ENCODE measurements at regions not wholly inside any gene's neighbourhood (a gene's known extent, or its start where the extent isn't known, plus 50 kb on each side); places are given as distances from the start of the nearest gene placed in this dataset.
"Not testable (repeated sequence)": the region's sequence is repeated elsewhere in the genome, so short reads cannot be mapped to it uniquely, and the experiment has no call there.

- 5 to 80% (median 37%) methylated on average over 1 to 8 of the region's 11 CpGs; no CpG with 5 or more reads in 2 of the 10 experiments for WGBS, 10 experiments
- H3K27ac ChIP-seq, result no peak overlapping the region
- no peak overlapping the region for H3K4me3 ChIP-seq
- in situ Hi-C loops (cut with MboI; ENCODE audit: low pct_unique_long_range_greater_than_20kb in 2 of 9, low sequenced_read_pairs in 9 of 9, unreplicated experiment in 9 of 9), result no loop called here
- no peak for ATAC-seq (replicated peaks in 6 of 8)
- peaks cover 0 to 8% of the 10 kb centered on the region in 2 donors for H3K4me1 ChIP-seq (replicated peaks in 1 of 2)
Measured at GRCh38 chr15:77839970-77840905, 207.5 kb upstream of the LINGO1 start.

DNA sequence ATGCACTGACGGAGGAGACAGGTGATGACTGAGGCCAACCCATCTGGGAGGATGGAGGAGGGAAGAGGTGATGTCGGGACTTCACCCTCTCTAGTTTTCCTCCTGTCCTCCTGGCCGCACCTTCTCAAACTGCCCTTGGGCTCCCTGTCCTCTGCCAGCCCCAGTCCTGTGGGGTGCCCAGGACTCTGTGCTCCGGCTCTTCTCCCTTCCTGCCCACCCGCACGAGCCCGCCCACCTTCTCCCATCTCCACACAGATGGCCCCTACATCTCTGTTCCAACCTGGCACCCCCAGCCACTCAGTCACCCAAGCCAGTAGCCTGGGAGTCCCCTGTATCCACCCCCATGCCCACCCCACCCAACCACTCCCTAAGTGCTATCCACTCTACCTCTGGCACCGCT is 206.7 kb upstream of the LINGO1 start:
- in situ Hi-C loops (cut with MboI; ENCODE audit: low pct_unique_long_range_greater_than_20kb in 2 of 9, low sequenced_read_pairs in 9 of 9, unreplicated experiment in 9 of 9), result no loop called here
- H3K27ac ChIP-seq, result no peak overlapping the region
- no peak for ATAC-seq (replicated peaks in 6 of 8)
- 54 to 100% (median 100%) methylated on average over 1 to 2 of the region's 8 CpGs; no CpG with 5 or more reads in 7 of the 10 experiments for whole genome bisulfite sequencing, 10 experiments
- H3K4me1 ChIP-seq (replicated peaks in 1 of 2), result peaks cover 0 to 8% of the 10 kb centered on the region in 2 donors
- H3K4me3 ChIP-seq, result no peak overlapping the region

DNA sequence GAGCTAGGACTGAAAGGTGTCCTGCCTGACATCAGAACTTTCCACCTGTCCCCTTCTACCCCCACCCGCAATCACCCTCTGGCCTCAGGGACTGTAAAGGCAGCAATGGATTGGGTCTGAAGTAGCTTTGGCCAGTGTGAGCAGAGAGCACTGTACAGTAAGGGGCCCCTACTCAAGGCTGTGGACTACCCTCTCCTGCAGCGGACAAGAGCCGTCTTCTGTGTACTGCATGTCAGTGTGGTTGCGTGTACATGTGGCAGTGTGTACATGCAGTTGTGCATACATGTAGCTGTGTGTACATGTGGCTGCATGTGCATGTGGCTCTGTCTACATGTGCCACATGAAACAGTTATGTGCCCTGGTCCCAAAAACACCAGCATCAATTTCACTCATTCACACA is 205.9 kb upstream of the LINGO1 start:
- H3K27ac ChIP-seq, result no peak overlapping the region
- WGBS, 10 experiments, result 92 to 100% methylated on average over 1 to 2 of the region's 4 CpGs; no CpG with 5 or more reads in 8 of the 10 experiments
- no peak for ATAC-seq (replicated peaks in 6 of 8)
- H3K4me1 ChIP-seq (replicated peaks in 1 of 2), result peaks cover 1 to 8% of the 10 kb centered on the region in 2 donors
- in situ Hi-C loops (cut with MboI; ENCODE audit: low pct_unique_long_range_greater_than_20kb in 2 of 9, low sequenced_read_pairs in 9 of 9, unreplicated experiment in 9 of 9), result no loop called here
- H3K4me3 ChIP-seq, result no peak overlapping the region

DNA sequence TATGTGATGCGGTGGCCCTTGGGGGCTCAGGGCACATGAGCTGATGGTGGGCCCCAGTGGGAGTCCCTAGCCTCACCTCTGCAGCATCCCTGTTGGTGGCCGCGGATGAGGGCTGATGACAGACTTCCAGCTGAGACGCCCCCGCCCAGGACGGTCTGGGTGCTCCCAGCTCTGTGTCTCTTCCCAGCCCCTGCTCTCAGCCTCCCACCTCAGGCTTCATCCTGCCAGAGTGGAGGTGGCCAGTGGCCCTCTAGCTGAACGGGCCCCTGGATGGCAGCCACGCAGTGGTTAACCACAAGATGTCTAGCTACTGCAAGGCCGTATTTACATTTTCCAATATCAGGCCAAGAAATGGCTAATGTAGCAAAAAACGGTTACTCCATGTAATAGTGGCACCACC is 205.3 kb upstream of the LINGO1 start:
- Histone ChIP-seq H3K4me1 (replicated peaks in 1 of 2) (peaks cover 3 to 8% of the 10 kb centered on the region in 2 donors), H3K27ac (no peak overlapping the region), H3K4me3 (no peak overlapping the region)
- ATAC-seq (replicated peaks in 6 of 8), result no peak
- in situ Hi-C loops (cut with MboI; ENCODE audit: low pct_unique_long_range_greater_than_20kb in 2 of 9, low sequenced_read_pairs in 9 of 9, unreplicated experiment in 9 of 9), result no loop called here
- 14 to 90% (median 74%) methylated on average over 1 to 5 of the region's 10 CpGs; no CpG with 5 or more reads in 6 of the 10 experiments for WGBS, 10 experiments

DNA sequence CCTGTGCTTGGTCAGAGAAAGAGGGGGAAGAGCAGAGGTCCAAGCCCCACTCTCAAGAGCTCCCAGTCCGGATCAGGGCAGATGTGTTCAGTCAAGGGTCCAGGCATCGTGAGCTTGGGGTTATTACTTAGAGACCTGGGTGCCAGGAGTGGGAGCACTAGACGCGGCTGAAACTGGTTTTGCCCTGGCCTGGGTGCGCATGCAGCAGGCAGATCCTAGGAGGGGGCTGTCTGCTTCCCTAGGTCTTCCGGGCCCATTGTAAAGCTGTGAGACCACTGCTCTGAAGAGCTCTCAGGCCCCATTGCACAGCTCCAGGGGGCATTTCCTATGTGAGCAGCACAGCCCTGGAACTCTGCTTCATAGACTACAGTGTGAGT is 204.9 kb upstream of the LINGO1 start:
- Histone ChIP-seq H3K4me3 (no peak overlapping the region), H3K27ac (no peak overlapping the region), H3K4me1 (replicated peaks in 1 of 2) (peaks cover 4 to 8% of the 10 kb centered on the region in 2 donors)
- WGBS, 10 experiments, result 33 to 100% (median 90%) methylated on average over 1 to 4 of the region's 6 CpGs; no CpG with 5 or more reads in 4 of the 10 experiments
- in situ Hi-C loops (cut with MboI; ENCODE audit: low pct_unique_long_range_greater_than_20kb in 2 of 9, low sequenced_read_pairs in 9 of 9, unreplicated experiment in 9 of 9), result no loop called here
- ATAC-seq (replicated peaks in 6 of 8), result no peak

DNA sequence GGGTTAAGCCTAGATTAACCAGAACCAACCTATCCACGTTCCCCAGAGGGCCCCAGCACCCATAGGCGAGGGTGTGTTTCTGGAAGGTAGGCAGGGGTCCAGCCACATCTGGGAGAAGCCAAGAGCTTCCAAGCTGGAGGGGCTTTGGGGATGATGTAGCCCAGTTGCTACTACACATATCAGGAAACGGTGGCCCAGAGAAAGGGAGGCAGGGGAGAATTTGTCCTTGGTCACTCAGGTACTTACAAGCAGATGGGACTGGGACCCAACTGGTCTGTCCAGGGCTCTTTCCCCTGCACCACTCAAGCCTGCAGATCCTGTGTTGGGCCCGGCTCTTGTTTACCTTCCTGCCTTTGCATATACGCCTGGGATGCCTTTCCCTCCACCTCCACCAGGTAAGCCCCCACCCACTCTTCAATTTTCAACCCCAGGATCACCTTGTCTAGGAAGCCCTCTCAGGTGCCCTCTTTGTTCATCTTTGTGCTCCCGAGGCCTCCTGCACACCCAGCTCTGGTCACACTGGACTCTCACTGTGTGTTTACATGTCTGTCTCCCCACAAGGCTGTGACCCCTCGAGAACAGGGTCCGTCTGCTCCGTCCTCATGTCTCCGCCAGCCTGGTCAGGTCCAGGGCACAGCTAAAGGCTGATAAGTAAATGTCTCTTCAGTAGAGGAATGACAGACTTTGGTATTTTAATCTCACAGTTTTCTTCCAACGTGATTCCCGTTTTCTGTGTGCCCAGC is 204.4 kb upstream of the LINGO1 start:
- WGBS, 10 experiments, result 24 to 100% (median 82%) methylated on average over 1 to 7 of the region's 12 CpGs; no CpG with 5 or more reads in 1 of the 10 experiments
- no peak for ATAC-seq (replicated peaks in 6 of 8)
- H3K4me3 ChIP-seq, result no peak overlapping the region
- in situ Hi-C loops (cut with MboI; ENCODE audit: low pct_unique_long_range_greater_than_20kb in 2 of 9, low sequenced_read_pairs in 9 of 9, unreplicated experiment in 9 of 9), result no loop called here
- peaks cover 10 to 13% of the 10 kb centered on the region in 2 donors for H3K4me1 ChIP-seq (replicated peaks in 1 of 2)
- no peak overlapping the region for H3K27ac ChIP-seq

DNA sequence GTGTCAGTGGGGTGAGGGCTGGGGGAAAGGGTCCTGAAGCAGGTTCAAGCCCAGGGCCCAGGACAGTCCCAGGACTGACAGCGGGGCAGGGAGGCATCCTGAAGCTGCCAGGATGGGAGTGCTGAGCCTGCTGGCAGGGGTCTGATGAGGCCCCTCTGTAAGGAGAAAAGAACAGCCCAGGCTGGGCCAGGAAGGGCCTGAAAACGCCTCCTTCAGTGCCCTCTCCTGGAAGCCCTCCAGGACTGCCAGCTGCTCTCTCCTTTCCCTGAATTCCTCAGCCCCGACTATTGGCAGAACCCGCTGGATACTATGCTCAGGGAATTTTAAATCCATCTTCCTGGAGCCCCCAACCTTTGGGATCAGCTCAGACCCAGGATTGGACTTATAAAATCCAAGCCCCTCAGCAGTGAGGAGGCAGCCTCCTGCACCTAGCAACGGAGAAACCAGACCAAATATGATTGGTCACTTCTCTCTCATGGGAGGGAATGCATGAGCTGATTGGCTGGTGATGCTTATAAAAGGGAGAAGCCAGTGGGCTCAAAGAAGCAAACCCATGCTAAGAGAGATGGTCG is 203.5 kb upstream of the LINGO1 start:
- Histone ChIP-seq H3K4me3 (no peak overlapping the region), H3K27ac (no peak overlapping the region), H3K4me1 (replicated peaks in 1 of 2) (peaks cover 16 to 19% of the 10 kb centered on the region in 2 donors)
- 0 to 36% (median 11%) methylated on average over 1 to 4 of the region's 6 CpGs; no CpG with 5 or more reads in 4 of the 10 experiments for WGBS, 10 experiments
- in situ Hi-C loops (cut with MboI; ENCODE audit: low pct_unique_long_range_greater_than_20kb in 2 of 9, low sequenced_read_pairs in 9 of 9, unreplicated experiment in 9 of 9), result no loop called here
- peak in 6 of 8 experiments; percentile 33 to 97 (median 55) for ATAC-seq (replicated peaks in 6 of 8)

- H3K4me3 ChIP-seq, result no peak overlapping the region
- in situ Hi-C loops (cut with MboI; ENCODE audit: low pct_unique_long_range_greater_than_20kb in 2 of 9, low sequenced_read_pairs in 9 of 9, unreplicated experiment in 9 of 9), result no loop called here
- H3K27ac ChIP-seq, result no peak overlapping the region
- peaks cover 10 to 19% of the 10 kb centered on the region in 2 donors for H3K4me1 ChIP-seq (replicated peaks in 1 of 2)
- no peak for ATAC-seq (replicated peaks in 6 of 8)
- WGBS, 10 experiments, result 17 to 100% (median 70%) methylated on average over 1 to 7 of the region's 7 CpGs; no CpG with 5 or more reads in 3 of the 10 experiments
Measured at GRCh38 chr15:77834276-77834990, 201.7 kb upstream of the LINGO1 start.

GRCh38 chr15:77832874-77833273 is 200.2 kb upstream of the LINGO1 start:
- WGBS, 10 experiments, result 83 to 89% methylated on average over 1 of the region's 2 CpGs; no CpG with 5 or more reads in 8 of the 10 experiments
- Histone ChIP-seq H3K4me3 (no peak overlapping the region), H3K4me1 (replicated peaks in 1 of 2) (peaks cover 10 to 19% of the 10 kb centered on the region in 2 donors), H3K27ac (no peak overlapping the region)
- no peak for ATAC-seq (replicated peaks in 6 of 8)
- in situ Hi-C loops (cut with MboI; ENCODE audit: low pct_unique_long_range_greater_than_20kb in 2 of 9, low sequenced_read_pairs in 9 of 9, unreplicated experiment in 9 of 9), result no loop called here

DNA sequence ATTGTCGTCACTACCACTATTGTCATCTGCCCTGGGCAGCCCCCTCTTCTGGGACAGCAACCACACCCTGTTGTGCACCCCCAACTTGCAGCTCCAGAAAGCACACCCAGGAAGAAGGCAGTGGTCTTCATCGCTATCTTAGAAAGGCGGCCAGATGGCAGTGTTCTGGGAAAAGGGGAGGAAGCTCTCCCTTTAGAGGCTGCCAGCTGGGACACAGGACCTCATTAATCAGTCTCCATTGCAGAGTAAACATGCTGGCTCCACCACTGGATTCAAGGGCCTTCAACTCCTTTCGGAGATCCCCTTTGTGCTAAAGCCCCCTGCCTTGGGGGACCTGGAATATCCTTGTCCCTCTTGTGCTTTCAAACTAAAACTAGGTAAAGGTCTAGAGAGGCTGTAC is 199.3 kb upstream of the LINGO1 start:
- H3K4me3 ChIP-seq, result no peak overlapping the region
- in situ Hi-C loops (cut with MboI; ENCODE audit: low pct_unique_long_range_greater_than_20kb in 2 of 9, low sequenced_read_pairs in 9 of 9, unreplicated experiment in 9 of 9), result no loop called here
- H3K27ac ChIP-seq, result peak overlapping the region in 1 of 2 donors; percentile 51
- ATAC-seq (replicated peaks in 6 of 8), result peak in 5 of 8 experiments; percentile 70 to 77 (median 73)
- peaks cover 10 to 19% of the 10 kb centered on the region in 2 donors for H3K4me1 ChIP-seq (replicated peaks in 1 of 2)
- 0 to 60% (median 44%) methylated on average over 1 to 3 of the region's 4 CpGs; no CpG with 5 or more reads in 4 of the 10 experiments for WGBS, 10 experiments

- in situ Hi-C loops (cut with MboI; ENCODE audit: low pct_unique_long_range_greater_than_20kb in 2 of 9, low sequenced_read_pairs in 9 of 9, unreplicated experiment in 9 of 9), result no loop called here
- Histone ChIP-seq H3K4me3 (no peak overlapping the region), H3K27ac (no peak overlapping the region), H3K4me1 (replicated peaks in 1 of 2) (peaks cover 10 to 19% of the 10 kb centered on the region in 2 donors)
- 0 to 71% (median 48%) methylated on average over 1 to 5 of the region's 5 CpGs; no CpG with 5 or more reads in 4 of the 10 experiments for WGBS, 10 experiments
- peak; percentile 31 to 95 (median 51) for ATAC-seq (replicated peaks in 6 of 8)
Measured at GRCh38 chr15:77830051-77830468, 197.3 kb upstream of the LINGO1 start.

GRCh38 chr15:77829331-77829730 is 196.6 kb upstream of the LINGO1 start:
- 61 to 100% (median 95%) methylated on average over 1 to 5 of the region's 6 CpGs; no CpG with 5 or more reads in 3 of the 10 experiments for WGBS, 10 experiments
- H3K27ac ChIP-seq; in situ Hi-C loops (cut with MboI; ENCODE audit: low pct_unique_long_range_greater_than_20kb in 2 of 9, low sequenced_read_pairs in 9 of 9, unreplicated experiment in 9 of 9); H3K4me3 ChIP-seq; ATAC-seq (replicated peaks in 6 of 8): not testable (repeated sequence)
- peaks cover 10 to 19% of the 10 kb centered on the region in 2 donors for H3K4me1 ChIP-seq (replicated peaks in 1 of 2)
